HepG2 (cell line): ENCODE measurements at regions not wholly inside any gene's neighbourhood (a gene's known extent, or its start where the extent isn't known, plus 50 kb on each side); places are given as distances from the start of the nearest gene placed in this dataset.

ENCODE experiments used
- ATAC-seq: fragments of 200-7000 bp; cut with Tn5 transposase; 3 replicates; pipeline ENCODE4 v1.9.1; 2020; ENCODE audit warnings: mild to moderate bottlenecking, moderate library complexity
- BruUV-seq: library from RNA; stranded (reverse); fragments of 400-500 nt; replicated peaks from 2 replicates; lab custom pipeline; 2021; lab: Mats Ljungman, UMichigan
- CTCF ChIA-PET: fragments of 300-600 bp; formaldehyde crosslinking; extraction: SDS; loops from one replicate; lab custom pipeline; 2021; ENCODE audit warnings: low total read pairs, inconsistent platforms, low intra/inter-chr PET ratio; lab: Yijun Ruan, JAX
- POLR2A ChIA-PET: fragments of 350-600 bp; sonication (Branson Sonifier 250); formaldehyde crosslinking; loops from one replicate; lab custom pipeline; 2020; ENCODE audit warnings: antibody characterized with exemption, inconsistent platforms; lab: Yijun Ruan, JAX
- DNase-seq: peaks from one replicate; pipeline ENCODE4 v3.0.0-alpha.2; 2015; ENCODE audit warnings: low spot score
- FAIRE-seq: peaks from 3 replicates; lab custom pipeline; 2011; peaks lifted over from hg19 to GRCh38; lab: Jason Lieb, UNC
- H2AFZ ChIP-seq: one replicate; pipeline ENCODE4 v1.6.1; 2011; ENCODE audit warnings: low read length, inconsistent platforms
- H3K27ac ChIP-seq: fragments of 300-600 bp; 3 replicates; pipeline ENCODE4 v1.8.0; 2011; ENCODE audit warnings: mixed run types, mild to moderate bottlenecking, mixed read lengths, low read length, inconsistent platforms; ENCODE audit not compliant: insufficient read depth; ENCODE audit errors: extremely low read length
- H3K27me3 ChIP-seq, 2 experiments: fragments of 200-600 bp in 1 of 2; 2 replicates in 1 of 2; 3 replicates in 1 of 2; pipeline versions ENCODE4 v1.6.0 to v1.8.0; 2011; ENCODE audit warnings: low read length in 2 of 2, mild to moderate bottlenecking in 2 of 2, moderate library complexity in 2 of 2, inconsistent platforms in 1 of 2; ENCODE audit not compliant: insufficient read depth in 2 of 2, control insufficient read depth in 1 of 2
- H3K36me3 ChIP-seq, 2 experiments: fragments of 200-600 bp in 1 of 2; replicated peaks in 1 of 2; 2 replicates in 1 of 2; 3 replicates in 1 of 2; pipeline versions ENCODE4 v1.5.1 to v1.8.0; 2011; ENCODE audit warnings: low read length in 2 of 2, inconsistent platforms in 1 of 2; ENCODE audit not compliant: insufficient read depth in 2 of 2, control insufficient read depth in 1 of 2
- H3K4me1 ChIP-seq: 2 replicates; pipeline ENCODE4 v1.5.1; 2012; ENCODE audit warnings: low read length, inconsistent platforms; ENCODE audit not compliant: insufficient read depth
- H3K4me2 ChIP-seq: 2 replicates; pipeline ENCODE4 v1.6.0; 2011; ENCODE audit warnings: low read depth, low read length, inconsistent platforms
- H3K4me3 ChIP-seq, 3 experiments: fragments of 200-600 bp in 1 of 3; sonication (generic), shearing (Covaris generic) in 1 of 3; replicated peaks in 1 of 3; 2 replicates each; pipeline ENCODE4 v1.5.1; 2011 to 2016; ENCODE audit warnings: low read length in 3 of 3, inconsistent platforms in 2 of 3, low read depth in 2 of 3, mild to moderate bottlenecking in 2 of 3, control low read depth in 1 of 3, mixed read lengths in 1 of 3; ENCODE audit not compliant: insufficient read depth in 1 of 3
- H3K79me2 ChIP-seq: one replicate; pipeline ENCODE4 v1.6.1; 2011; ENCODE audit warnings: low read length, inconsistent platforms; ENCODE audit not compliant: insufficient read depth
- H3K9ac ChIP-seq: 2 replicates; pipeline ENCODE4 v1.6.0; 2011; ENCODE audit warnings: mild to moderate bottlenecking, low read depth, low read length, inconsistent platforms; ENCODE audit not compliant: insufficient read depth
- H3K9me3 ChIP-seq: 2 replicates; pipeline ENCODE4 v1.5.1; 2012; ENCODE audit warnings: mild to moderate bottlenecking, low read length
- H4K20me1 ChIP-seq: 2 replicates; pipeline ENCODE4 v1.6.0; 2011; ENCODE audit warnings: inconsistent platforms, mild to moderate bottlenecking, low read length, moderate library complexity; ENCODE audit not compliant: insufficient read depth
- ATF2 ChIP-seq: sonication (generic); formaldehyde crosslinking; IDR thresholded peaks from 2 replicates; pipeline ENCODE4 v1.4.0; 2020; ENCODE audit warnings: missing genetic modification reagents
- HOXA3 ChIP-seq: sonication (generic); formaldehyde crosslinking; IDR thresholded peaks from 2 replicates; pipeline ENCODE4 v1.5.0; 2020; ENCODE audit warnings: missing genetic modification reagents
- MTERF4 ChIP-seq: sonication (generic); formaldehyde crosslinking; IDR thresholded peaks from 2 replicates; pipeline ENCODE4 v1.8.0; 2023; ENCODE audit warnings: mild to moderate bottlenecking, missing genetic modification reagents
- NFIC ChIP-seq: IDR thresholded peaks from 2 replicates; pipeline ENCODE4 v1.6.1; 2012; ENCODE audit warnings: mild to moderate bottlenecking, low read length, inconsistent platforms
- NR2F1 ChIP-seq, 2 experiments: fragments of 450-650 bp in 1 of 2; formaldehyde crosslinking in 1 of 2; IDR thresholded peaks; 2 replicates each; pipeline versions ENCODE4 v1.5.0 to v1.6.1; 2016 to 2020; ENCODE audit warnings: mild to moderate bottlenecking in 1 of 2, missing compliant biosample characterization in 1 of 2, missing genetic modification reagents in 1 of 2, moderate library complexity in 1 of 2
- ZBTB34 ChIP-seq: sonication (generic); formaldehyde crosslinking; IDR thresholded peaks from 2 replicates; pipeline ENCODE4 v1.8.0; 2022; ENCODE audit warnings: mild to moderate bottlenecking, missing genetic modification reagents
- ZBTB39 ChIP-seq: sonication (generic); formaldehyde crosslinking; IDR thresholded peaks from 2 replicates; pipeline ENCODE4 v1.5.0; 2020; ENCODE audit warnings: missing genetic modification reagents
- ZNF230 ChIP-seq: sonication (generic); formaldehyde crosslinking; IDR thresholded peaks from 2 replicates; pipeline ENCODE4 v1.4.0; 2020; ENCODE audit warnings: mild to moderate bottlenecking, missing genetic modification reagents
- ZNF280D ChIP-seq: sonication (generic); formaldehyde crosslinking; IDR thresholded peaks from 2 replicates; pipeline ENCODE4 v1.5.1; 2020; ENCODE audit warnings: mild to moderate bottlenecking, missing genetic modification reagents
- ZNF644 ChIP-seq: IDR thresholded peaks from 2 replicates; pipeline ENCODE4 v1.6.1; 2016; ENCODE audit warnings: low read depth
- ZSCAN12 ChIP-seq: sonication (generic); formaldehyde crosslinking; IDR thresholded peaks from 2 replicates; pipeline ENCODE4 v1.9.0; 2021; ENCODE audit warnings: mild to moderate bottlenecking, missing genetic modification reagents
- ZSCAN21 ChIP-seq: sonication (generic); formaldehyde crosslinking; IDR thresholded peaks from 2 replicates; pipeline ENCODE4 v1.8.0; 2022; ENCODE audit warnings: mild to moderate bottlenecking, missing genetic modification reagents, moderate library complexity, borderline replicate concordance
- WGBS: methylation state at CpG from one replicate; pipeline ENCODE4 v1.1.6; 2017; ENCODE audit warnings: low lambda C conversion rate; 5-methylcytosine and 5-hydroxymethylcytosine counted together
- in situ Hi-C: cut with HindIII; loops from 2 replicates; pipeline ENCODE4 v1.10.0; 2017; ENCODE audit warnings: low pct_unique_long_range_greater_than_20kb; ENCODE audit not compliant: extremely low pct_ligation_motif_present
- intact Hi-C: fragments of 100-400 bp; cut with micrococcal nuclease; formaldehyde crosslinking; loops from one replicate; pipeline ENCODE4 v1.10.0; 2022; ENCODE audit not compliant: unreplicated experiment

DNA sequence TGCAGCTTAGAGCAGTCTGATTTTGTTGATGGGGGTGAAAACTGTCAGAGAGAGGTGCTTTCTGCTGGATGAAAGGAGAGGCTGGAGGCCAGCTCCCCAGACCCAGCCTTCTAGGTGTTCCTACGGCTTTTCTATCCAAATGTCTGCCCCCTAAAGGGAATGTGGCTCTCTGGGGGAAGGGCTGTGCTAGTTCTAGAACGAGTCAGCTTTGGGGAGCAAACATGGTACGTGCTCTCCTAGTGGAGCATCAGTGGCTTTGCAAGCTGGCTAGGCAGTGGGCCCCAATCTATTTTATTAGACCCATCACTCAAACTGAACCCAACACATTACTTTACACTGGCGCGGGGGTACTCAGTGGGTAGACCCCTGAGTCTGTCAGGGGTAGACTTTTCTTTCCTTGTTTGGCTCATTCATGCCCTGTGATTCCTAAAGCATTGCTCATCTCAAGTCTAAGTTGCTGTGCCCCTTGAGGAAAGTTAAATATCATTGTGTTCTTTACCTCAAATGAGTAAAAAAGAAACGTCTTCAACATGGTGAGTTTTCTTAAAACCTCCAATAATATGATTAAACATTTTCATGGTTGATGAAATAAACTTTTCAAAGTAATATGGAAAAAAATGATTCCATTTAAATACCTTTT lies 254.9 kb downstream of the DLEU7 start:
- Histone ChIP-seq H3K27ac (no peak overlapping the region), H3K4me1 (peaks cover 7% of the 10 kb centered on the region; the same call in 1 of the 2 replicates), H3K4me3 (no peak overlapping the region), H3K4me2 (no peak overlapping the region), H3K79me2 (no peaks in the 10 kb centered on the region), H3K9me3 (no peaks in the 10 kb centered on the region), H2AFZ (no peak overlapping the region), H3K36me3 (no peaks in the 10 kb centered on the region), H3K9ac (no peak overlapping the region), H3K27me3 (no peaks in the 10 kb centered on the region), H4K20me1 (no peaks in the 10 kb centered on the region)
- FAIRE-seq, result no peak
- WGBS, result 94% methylated on average over 4 of the region's 6 CpGs
- BruUV-seq, result no TSS peak
- CTCF ChIA-PET, result no interaction called here
- in situ Hi-C loops (no loop called here), intact Hi-C loops (no loop called here)
- POLR2A ChIA-PET, result no interaction called here
- no peak; the same call in 2 of the 3 replicates for ATAC-seq
- TF ChIP-seq ZSCAN21 (CRISPR knock-in tag) (no peak), ZNF280D (CRISPR knock-in tag) (no peak), ZBTB34 (no peak), NFIC (no peak), ZNF230 (CRISPR knock-in tag) (no peak), NR2F1 (CRISPR knock-in tag; IDR thresholded peaks at IDR 0.05) (no peak), ATF2 (CRISPR knock-in tag) (no peak), ZSCAN12 (CRISPR knock-in tag) (no peak), MTERF4 (CRISPR knock-in tag) (no peak), ZNF644 (CRISPR knock-in tag) (no peak), ZBTB39 (CRISPR knock-in tag) (no peak), HOXA3 (CRISPR knock-in tag) (no peak)
- DNase-seq, result no peak
